HPDE6-E6E7 (cell line): ENCODE measurements at regions not wholly inside any gene's neighbourhood (a gene's known extent, or its start where the extent isn't known, plus 50 kb on each side); places are given as distances from the start of the nearest gene placed in this dataset.

Source experiments
- DNase-seq: peaks from one replicate; pipeline ENCODE4 v3.0.0; 2011; ENCODE audit warnings: missing footprints; ENCODE audit errors: extremely low spot score

GRCh38 chr16:48831076-48831722, 221.2 kb upstream of the N4BP1 start:
- DNase-seq, result no peak

- no peak for DNase-seq
Observed at GRCh38 chr16:48829336-48830310, 219.6 kb upstream of the N4BP1 start.

- no peak for DNase-seq
Observed at GRCh38 chr16:48824271-48824670, 214.3 kb upstream of the N4BP1 start.

DNA sequence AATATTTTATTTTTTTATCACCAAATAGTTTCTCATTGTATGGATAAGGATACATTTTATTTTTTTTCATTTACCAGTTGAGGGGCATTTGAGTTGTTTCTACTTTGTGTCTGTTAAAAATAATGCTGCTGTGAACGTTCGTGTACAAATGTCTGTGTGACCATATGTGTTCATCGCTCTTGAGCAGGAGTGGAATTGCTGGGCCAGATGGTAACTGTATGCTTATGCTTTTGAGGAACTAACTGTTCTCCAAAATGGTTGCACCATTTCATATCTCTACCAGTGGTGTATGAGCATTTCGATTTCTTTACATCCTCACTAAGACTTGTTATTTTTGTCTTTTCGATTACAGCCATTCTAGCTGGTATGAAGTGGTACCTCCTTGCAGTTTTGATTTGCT, 212.5 kb upstream of the N4BP1 start:
- DNase-seq, result no peak

DNA sequence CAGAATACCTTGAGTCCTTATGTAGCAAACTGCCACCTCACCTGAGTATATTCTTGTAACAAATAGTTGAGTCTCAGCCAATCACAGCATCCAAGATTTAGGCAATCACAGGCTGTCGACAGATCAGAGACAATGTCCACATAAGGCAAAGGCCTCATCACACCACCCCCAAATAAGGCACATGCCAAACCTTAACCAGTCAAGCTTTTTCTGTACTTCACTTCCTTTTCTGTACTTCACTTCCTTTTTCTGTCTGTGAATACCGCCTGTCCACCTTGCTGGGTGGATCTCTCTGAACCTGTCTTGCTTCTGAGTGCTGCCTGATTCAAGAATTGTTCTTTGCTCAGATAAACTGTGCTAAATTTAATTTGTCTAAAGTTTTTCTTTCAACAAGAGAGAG, 210.4 kb upstream of the N4BP1 start:
- no peak for DNase-seq

DNA sequence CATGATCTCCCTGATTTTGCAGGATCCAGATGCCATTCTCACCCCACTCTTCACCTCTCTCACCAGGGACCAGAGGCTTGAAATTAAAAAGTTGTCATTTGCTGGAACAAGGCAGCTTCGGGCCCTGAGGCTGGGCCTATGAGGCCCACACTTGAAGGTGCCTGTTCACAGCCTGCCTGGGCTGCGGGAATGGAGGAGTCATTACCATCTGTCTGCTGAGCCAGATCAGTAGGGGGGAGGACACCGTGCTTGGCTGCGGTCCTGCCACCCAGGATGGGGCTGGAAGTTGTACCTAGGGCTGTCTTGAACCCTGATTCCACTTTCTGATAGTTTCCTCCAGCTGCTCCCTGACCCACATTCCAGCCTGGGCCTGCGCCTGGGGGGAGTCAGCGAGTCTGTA, 208.3 kb upstream of the N4BP1 start:
- DNase-seq, result no peak

DNA sequence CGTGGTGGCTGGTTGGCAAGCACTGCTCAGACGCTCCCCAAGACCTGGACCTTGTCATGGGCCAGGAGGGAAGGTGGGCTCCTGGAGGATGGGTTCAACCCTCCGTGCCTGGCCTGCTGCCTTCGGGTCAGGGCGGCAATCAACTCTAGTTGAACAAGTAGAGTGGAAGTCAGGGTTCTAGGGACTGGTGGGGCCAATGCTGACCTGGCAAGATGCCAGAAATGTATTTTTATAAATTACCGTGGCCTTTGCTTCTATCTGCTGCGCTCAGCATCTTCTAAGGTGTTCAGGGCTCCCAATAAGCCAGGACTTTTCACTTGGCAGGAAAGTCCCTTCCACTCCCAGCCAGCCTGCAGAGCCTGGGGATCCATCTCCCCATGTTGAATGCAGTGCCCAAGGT, 207.1 kb upstream of the N4BP1 start:
- no peak for DNase-seq

GRCh38 chr16:48816393-48816792, 206.4 kb upstream of the N4BP1 start:
- DNase-seq, result no peak

- no peak for DNase-seq
Observed at GRCh38 chr16:48814994-48815393, 205.0 kb upstream of the N4BP1 start.

DNA sequence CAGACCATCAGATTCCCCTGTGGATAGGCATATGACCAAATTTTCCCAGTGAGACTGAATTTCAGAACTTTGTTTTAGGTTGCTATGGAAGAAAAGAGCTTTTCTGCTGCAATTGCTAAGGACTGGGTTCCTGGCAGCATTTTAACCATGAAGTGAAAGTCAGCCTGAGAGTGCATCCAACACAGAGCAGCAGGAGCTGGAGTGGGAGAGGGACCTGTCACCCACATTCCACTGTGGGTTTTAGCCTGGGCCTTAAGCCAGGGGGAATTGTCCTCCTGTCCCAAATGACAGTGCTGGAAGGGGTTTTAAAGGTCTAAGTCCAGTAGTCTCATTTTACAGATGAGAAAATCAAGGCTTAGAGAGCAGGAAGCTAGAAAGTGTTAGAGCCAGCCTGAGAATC, 203.5 kb upstream of the N4BP1 start:
- DNase-seq, result no peak

GRCh38 chr16:48812856-48813255, 202.9 kb upstream of the N4BP1 start:
- DNase-seq, result no peak

DNA sequence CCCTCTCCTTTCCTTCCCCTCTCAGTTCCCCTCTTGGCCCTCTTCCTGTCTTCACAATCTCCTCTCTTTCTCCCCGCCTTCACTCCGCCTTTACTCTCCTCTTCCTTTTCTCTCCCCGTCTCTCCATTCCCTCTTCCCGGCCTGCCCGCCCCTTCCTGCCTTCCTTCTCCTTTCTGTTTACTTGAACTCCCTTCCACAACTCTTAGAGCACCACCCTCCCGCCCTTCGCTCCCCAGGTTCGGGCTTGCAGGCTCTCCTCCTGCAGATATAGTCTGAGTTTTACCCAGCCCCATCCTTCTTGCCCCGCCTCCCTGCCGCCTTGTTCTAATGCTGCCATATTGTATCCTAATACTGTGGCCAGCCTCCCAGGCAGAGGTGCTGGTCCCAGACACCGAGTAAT, 201.5 kb upstream of the N4BP1 start:
- no peak for DNase-seq

DNA sequence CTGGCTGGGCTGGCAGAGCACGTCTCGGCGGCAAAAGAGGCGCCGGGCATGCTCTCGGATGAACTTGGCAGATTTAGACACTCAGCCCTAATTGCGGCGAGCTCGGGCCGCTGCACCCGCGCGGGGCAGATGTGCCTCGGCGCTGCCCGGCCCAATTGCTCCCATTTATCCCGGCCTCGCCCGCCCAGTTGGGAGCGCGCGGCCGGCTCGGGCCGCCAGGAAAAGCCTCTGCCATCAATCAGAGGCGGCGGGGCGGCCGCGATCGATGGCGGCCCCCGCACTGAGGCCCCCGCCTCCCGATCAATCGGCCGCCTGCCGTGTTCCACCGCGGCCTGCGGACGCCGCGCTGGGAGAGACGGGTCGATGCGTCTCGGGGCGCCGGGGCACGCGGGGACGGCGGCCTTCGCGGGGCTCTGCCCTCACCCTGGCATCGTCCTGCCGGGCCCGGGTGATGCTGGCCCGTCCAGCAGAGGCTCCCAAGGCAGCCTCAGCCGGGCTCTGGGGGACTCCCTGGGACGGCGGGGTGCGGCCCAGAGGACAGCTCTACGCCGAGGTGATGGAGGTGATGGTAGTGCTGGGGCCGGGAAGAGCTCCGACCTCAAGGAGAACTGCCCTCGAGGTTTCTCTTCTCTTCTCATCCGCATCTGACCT, 200.9 kb upstream of the N4BP1 start:
- DNase-seq, result no peak

- no peak for DNase-seq
Observed at GRCh38 chr16:48810436-48810802, 200.4 kb upstream of the N4BP1 start.

DNA sequence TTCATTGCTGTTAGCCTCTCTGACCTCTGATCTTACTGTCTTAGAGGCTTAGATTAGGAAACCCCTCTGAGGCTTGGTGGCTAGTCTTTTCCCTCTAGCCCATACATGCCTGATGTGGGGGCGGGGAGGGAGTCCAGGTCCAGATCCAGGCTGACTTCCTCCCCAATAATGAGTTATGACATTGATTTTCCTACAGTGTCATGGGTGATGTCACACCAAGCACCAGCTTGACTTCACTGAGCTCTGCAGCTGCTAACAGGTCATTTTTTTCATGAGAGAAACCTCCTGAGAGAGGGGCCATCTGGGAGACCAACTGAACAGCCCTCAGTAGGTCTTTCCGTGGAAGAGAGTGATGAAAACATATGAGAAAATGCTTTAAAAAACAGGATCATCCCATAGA, 180.2 kb upstream of the N4BP1 start:
- DNase-seq, result no peak

DNA sequence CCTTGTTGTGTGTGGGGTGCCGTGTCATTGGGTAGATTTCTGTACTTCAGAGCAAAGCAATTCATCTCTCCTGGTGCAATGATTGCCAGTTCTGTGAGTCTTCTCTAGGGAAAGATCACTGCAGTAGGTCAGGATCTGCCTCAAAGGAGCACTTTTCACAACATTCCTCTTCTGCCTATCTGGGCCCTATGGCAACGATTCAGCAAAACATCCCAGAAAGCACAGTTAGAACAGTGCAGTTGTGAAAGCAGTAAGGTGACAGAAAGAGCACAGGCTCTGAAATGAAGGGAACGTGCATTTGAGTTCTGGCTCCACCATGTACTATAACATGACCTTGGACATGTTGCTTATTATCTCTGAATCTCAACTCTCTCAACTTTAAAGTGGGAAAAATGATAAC, 178.5 kb upstream of the N4BP1 start:
- no peak for DNase-seq

- DNase-seq, result no peak
Observed at GRCh38 chr16:48745541-48745940, 135.6 kb upstream of the N4BP1 start.

DNA sequence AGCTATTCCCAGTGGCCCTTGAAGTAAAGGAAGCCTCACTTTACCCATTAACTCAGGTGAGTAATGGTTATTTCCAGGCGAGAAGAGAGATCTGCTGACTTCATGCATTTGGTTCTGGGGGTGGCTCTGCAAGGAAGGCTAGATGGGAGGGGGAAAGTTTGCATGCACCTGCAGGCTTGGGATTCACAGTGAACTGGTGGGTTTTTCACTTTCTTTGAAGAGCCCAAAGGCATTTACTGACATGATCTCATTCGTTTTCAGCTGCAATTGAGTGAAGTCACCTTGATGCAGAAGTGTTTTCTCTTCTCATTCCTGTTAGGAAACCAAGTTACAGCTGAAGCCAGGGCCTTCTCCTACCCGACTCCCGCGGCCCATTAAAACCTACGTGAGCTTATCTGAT, 131.0 kb upstream of the N4BP1 start:
- DNase-seq, result no peak

DNA sequence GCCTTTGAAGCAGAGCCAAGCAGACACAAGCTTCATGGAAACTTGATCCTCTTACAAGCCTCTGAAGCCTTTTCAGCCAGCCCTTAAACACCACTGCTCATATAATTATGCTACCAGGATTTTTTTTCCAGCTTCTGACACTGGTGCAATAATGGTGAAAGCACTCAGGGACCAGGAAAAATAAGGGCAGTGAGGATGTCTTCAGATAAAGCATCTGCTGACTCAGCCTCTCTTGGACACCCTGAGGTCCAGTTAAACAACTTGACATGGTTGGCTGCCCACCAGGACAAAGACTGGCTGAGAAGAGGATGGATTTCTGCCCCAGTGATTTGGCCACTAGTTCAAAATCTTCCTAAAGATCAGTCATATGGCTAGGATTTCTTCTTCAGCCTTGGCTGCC, 124.2 kb upstream of the N4BP1 start:
- no peak for DNase-seq

GRCh38 chr16:48704710-48705109, 94.7 kb upstream of the N4BP1 start:
- no peak for DNase-seq

DNA sequence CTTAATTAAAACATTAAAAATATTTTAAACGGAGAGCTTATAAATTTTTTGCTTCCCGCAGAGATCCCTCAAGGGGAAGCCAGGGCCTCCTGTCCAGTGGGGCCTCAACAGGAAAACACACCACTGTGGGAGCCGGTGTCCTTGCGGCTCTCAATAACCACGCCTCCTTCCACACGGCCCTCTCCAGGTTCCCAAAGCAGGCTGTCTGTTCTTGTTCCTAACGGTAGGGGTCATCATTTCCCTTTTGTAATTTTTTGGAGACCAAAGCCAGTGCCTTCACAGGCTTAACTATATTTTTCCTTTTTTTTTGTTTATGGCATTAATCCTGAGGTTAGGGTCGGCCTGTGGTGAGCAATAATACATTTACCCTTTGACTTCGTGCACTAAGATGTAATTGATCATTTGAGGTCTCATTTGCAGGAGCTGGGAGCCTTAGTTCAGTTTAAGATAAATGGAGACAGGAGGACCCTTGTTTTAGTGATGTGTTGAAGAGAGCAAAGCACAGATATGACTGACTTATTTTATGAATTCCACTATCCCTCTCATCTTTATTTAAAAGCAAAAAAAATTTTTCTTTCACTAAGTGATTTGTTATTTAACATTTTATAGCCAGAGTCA, 77.5 kb upstream of the N4BP1 start:
- peak; percentile 88 for DNase-seq

GRCh38 chr16:48684148-48684547, 74.2 kb upstream of the N4BP1 start:
- no peak for DNase-seq
